Activated T-cell treated with anti-CD3 and anti-CD28 coated beads, Interleukin-2, amount 50 U/mL, for 72 hours (primary cell): ENCODE measurements at regions not wholly inside any gene's neighbourhood (a gene's known extent, or its start where the extent isn't known, plus 50 kb on each side); places are given as distances from the start of the nearest gene placed in this dataset.
A peak's percentile ranks its signal among the peaks of the same experiment; 100 is the strongest.
"Not testable (repeated sequence)": the region's sequence is repeated elsewhere in the genome, so short reads cannot be mapped to it uniquely, and the experiment has no call there.

Experiments
- ATAC-seq, 2 donors: fragments of 150-1000 bp; cut with Tn5 transposase; replicated peaks in 1 of 2; 2 replicates each; pipeline ENCODE4 v1.10.0; 2021; ENCODE audit warnings: moderate library complexity in 2 of 2, mild to moderate bottlenecking in 1 of 2
- DNase-seq, 2 donors: peaks; one replicate each; pipeline ENCODE4 v3.0.0; 2021 to 2022; ENCODE audit warnings: mixed read lengths in 1 of 2
- H3K27ac Mint-ChIP-seq: one replicate; pipeline ENCODE4 v1.8.0; 2022; ENCODE audit warnings: mild to moderate bottlenecking, moderate library complexity, mixed read lengths
- H3K27me3 Mint-ChIP-seq: one replicate; pipeline ENCODE4 v1.8.0; 2022; ENCODE audit warnings: low read depth, mixed read lengths
- H3K36me3 Mint-ChIP-seq, 2 donors: one replicate each; pipeline ENCODE4 v1.8.0; 2022; ENCODE audit warnings: mixed read lengths in 2 of 2, mild to moderate bottlenecking in 1 of 2; ENCODE audit not compliant: insufficient read depth in 2 of 2
- H3K4me1 Mint-ChIP-seq: one replicate; pipeline ENCODE4 v1.8.0; 2022; ENCODE audit warnings: low read depth, mixed read lengths
- H3K4me3 Mint-ChIP-seq, 2 donors: one replicate each; pipeline ENCODE4 v1.8.0; 2022; ENCODE audit warnings: mild to moderate bottlenecking in 2 of 2, mixed read lengths in 2 of 2, moderate library complexity in 2 of 2
- H3K9me3 Mint-ChIP-seq, 2 donors: one replicate each; pipeline ENCODE4 v1.8.0; 2022; ENCODE audit warnings: mixed read lengths in 2 of 2

DNA sequence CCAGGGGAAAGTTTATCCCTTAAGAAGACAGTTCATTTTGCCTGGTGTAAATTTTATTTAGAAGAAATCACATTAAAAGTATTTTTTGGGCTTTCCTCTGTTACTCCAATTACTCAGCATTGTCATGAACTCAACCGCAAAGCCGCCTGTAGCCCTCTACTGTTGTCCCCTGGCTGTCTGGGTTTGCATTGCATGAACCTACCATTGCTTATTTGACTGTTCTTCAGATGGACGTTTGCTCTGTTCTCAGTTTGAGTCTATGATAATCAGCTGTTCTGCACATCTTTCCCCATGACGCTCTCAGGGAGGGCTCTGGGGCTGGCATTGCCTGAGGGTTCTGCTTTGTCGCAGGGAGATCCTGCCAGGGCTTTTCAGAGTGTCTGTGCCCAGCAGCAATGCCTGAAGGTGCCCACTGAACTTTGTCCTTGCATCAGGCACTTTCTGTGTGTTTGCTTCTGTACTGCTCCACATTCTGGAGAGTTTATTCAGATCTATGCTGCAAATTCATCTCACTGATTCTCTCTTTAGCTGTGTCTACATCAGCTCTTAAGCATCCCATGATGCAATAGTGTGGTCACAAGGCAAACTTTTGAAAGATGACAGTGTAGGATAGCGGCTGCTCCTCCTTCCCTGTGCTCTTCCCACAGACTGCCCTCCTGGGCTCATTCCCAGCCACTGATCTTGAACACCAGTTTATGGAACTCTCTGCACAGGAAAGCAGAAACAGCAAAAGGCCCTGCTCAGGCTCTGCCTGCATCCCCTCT is 370.8 kb downstream of the TMEM121 start:
- not testable (repeated sequence) for H3K27ac Mint-ChIP-seq, H3K36me3 Mint-ChIP-seq, H3K4me3 Mint-ChIP-seq, H3K9me3 Mint-ChIP-seq
- peak; percentile 7 to 21 for DNase-seq
- Mint-ChIP-seq H3K4me1 (peaks cover 11% of the 10 kb centered on the region), H3K27me3 (peaks cover 30% of the 10 kb centered on the region)
- peak; percentile 73 to 77 for ATAC-seq

- Mint-ChIP-seq H3K27me3 (peaks cover 30% of the 10 kb centered on the region), H3K27ac (no peak overlapping the region), H3K4me1 (peaks cover 11% of the 10 kb centered on the region), H3K36me3 (no peaks in the 10 kb centered on the region), H3K4me3 (no peak overlapping the region), H3K9me3 (no peaks in the 10 kb centered on the region)
- ATAC-seq (no peak), DNase-seq (no peak)
Observed at GRCh38 chr14:105897725-105898113, 371.3 kb downstream of the TMEM121 start.

- peaks cover 11% of the 10 kb centered on the region for H3K4me1 Mint-ChIP-seq
- DNase-seq (no peak), ATAC-seq (no peak)
- no peaks in the 10 kb centered on the region for H3K36me3 Mint-ChIP-seq
- H3K9me3 Mint-ChIP-seq, result no peaks in the 10 kb centered on the region
- H3K27me3 Mint-ChIP-seq, result peaks cover 30% of the 10 kb centered on the region
- H3K4me3 Mint-ChIP-seq, result no peak overlapping the region
- H3K27ac Mint-ChIP-seq, result no peak overlapping the region
Observed at GRCh38 chr14:105898482-105899010, 372.2 kb downstream of the TMEM121 start.

DNA sequence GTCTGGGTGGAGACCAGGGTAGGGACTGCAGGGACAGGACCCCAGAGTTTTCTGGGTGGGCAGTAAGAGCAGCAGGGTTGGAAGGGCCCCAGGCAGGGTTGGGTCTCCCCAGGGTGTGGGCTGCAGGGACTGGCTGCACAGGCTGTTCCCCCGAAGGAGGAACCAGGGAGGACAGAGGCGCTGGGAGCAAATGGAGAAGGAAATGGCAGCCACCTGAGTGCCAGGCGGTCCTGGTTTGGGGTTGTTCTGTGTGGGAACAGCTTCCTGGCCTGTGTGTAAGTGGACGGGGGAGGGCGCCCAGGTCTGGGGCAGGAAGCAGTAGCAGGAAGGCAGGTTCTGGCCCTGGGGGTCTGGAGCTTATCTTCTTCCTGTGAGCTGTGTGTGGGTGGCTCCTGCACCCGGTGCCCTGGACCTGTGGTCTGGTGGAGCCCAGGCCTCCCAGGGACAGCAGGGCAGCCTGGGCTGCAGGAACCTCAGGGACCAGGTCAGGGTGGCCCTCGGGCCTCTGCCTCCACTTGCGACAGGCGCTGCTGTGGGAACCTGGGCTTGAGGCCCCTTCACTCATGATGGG is 372.8 kb downstream of the TMEM121 start:
- Mint-ChIP-seq H3K27me3 (peaks cover 30% of the 10 kb centered on the region), H3K4me1 (peaks cover 11% of the 10 kb centered on the region), H3K4me3 (no peak overlapping the region), H3K9me3 (no peaks in the 10 kb centered on the region), H3K36me3 (no peaks in the 10 kb centered on the region), H3K27ac (no peak overlapping the region)
- DNase-seq (no peak), ATAC-seq (no peak)

DNA sequence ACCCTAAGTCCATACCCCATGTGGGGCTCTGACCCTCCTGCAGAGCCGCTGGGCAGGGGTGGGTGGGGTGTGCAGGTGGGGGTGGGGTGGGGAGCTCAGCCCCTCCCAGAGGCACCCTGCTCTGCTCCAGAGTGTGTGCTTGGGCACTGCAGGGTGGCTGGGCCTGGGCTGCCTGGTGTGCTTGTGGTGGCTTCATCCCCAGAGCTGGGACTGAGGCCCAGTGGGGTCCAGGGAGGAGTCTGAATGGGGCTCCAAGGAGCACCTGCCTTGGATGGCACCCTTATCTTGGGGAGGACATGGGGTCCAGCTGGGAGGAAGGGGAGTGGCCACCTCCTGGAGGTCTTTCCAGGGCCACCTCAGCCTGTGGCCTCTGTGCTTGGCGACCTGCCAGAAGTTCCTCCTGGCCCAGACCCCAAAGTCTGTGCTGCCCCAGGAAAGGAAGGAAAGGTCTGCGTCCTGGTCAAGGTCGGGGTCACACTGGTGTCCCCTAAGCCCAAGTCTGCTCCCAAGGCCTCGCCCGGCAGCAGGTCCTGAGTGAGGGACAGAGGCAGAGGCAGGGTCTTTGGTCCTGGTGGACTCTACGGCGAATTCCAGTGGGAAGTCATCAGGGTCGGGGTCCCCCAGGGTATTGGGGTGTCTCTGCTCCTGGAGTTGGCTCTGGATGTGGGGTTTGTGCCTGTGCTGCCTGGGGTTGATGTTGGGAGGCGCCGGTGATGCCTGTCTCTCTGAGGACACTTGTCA is 373.4 kb downstream of the TMEM121 start:
- Mint-ChIP-seq H3K27me3 (peaks cover 30% of the 10 kb centered on the region), H3K36me3 (no peaks in the 10 kb centered on the region), H3K4me1 (peaks cover 11% of the 10 kb centered on the region), H3K27ac (no peak overlapping the region), H3K4me3 (no peak overlapping the region), H3K9me3 (no peaks in the 10 kb centered on the region)
- DNase-seq (no peak), ATAC-seq (no peak)

DNA sequence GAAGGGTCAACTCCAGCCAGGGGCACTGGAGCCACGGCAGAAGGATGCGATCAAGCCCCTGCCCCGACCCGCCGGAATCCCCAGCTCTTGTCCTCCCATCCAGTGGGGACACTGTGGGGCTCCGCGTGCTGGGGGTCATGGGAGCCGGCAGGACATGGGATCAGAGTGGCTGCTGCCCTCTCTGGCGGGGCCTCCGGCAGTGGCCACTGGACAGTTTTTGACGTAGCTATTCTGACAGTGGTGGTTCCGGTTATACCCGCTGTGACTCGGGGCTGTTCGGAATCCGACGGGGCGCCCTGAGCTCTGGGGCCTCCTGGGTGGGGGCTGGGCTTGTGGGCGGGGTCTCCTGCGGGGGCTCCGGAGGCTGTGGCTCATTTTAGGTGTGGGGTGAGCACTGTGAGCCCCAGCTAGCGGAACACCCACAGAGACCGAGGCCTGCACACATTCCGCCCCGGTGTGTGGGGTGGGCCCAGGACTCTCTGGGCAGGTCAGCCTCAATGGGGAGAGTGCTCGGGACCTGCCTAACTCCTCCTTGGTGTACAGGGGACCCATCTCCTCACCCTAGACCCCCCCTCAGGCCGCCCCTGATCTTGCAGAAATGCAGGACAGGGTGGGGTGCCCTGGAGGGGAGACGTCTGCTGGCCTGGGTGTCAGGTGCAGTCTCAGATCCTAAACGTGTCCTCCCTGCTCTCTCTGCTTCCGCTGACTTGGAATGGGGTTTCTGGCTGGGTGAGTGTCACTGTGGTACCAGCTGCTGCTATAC is 374.2 kb downstream of the TMEM121 start:
- H3K4me1 Mint-ChIP-seq, result peaks cover 11% of the 10 kb centered on the region
- ATAC-seq, result no peak
- H3K27ac Mint-ChIP-seq, result no peak overlapping the region

DNA sequence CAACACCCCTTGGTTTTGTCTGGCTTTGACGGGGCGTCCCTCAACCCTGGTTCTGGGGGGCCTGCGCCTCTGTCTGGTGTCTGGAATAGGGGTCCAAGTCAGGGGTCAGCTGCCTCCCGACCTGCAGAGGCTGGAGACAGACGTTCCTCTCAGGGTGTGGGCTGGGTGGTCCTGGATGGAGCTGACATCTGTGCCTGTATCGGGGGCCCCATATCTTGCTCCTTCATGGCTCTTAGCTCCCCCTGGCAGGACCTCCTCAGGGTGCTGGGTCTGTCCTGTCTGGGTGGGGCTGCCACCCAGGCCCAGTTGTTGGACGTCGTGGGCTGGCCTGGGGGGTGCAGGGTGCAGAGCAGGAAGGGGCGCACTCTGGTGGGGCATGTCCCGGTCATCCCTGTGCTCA is 374.8 kb downstream of the TMEM121 start:
- Mint-ChIP-seq H3K4me1 (peaks cover 11% of the 10 kb centered on the region), H3K27ac (no peak overlapping the region), H3K9me3 (no peaks in the 10 kb centered on the region), H3K4me3 (no peak overlapping the region), H3K36me3 (no peaks in the 10 kb centered on the region), H3K27me3 (peaks cover 30% of the 10 kb centered on the region)
- ATAC-seq, result no peak
- no peak for DNase-seq

More for the DNA sequence above, 374.2 kb downstream of the TMEM121 start:
- Mint-ChIP-seq H3K27me3 (peaks cover 30% of the 10 kb centered on the region), H3K4me3 (no peak overlapping the region), H3K9me3 (no peaks in the 10 kb centered on the region), H3K36me3 (no peaks in the 10 kb centered on the region)
- no peak for DNase-seq

DNA sequence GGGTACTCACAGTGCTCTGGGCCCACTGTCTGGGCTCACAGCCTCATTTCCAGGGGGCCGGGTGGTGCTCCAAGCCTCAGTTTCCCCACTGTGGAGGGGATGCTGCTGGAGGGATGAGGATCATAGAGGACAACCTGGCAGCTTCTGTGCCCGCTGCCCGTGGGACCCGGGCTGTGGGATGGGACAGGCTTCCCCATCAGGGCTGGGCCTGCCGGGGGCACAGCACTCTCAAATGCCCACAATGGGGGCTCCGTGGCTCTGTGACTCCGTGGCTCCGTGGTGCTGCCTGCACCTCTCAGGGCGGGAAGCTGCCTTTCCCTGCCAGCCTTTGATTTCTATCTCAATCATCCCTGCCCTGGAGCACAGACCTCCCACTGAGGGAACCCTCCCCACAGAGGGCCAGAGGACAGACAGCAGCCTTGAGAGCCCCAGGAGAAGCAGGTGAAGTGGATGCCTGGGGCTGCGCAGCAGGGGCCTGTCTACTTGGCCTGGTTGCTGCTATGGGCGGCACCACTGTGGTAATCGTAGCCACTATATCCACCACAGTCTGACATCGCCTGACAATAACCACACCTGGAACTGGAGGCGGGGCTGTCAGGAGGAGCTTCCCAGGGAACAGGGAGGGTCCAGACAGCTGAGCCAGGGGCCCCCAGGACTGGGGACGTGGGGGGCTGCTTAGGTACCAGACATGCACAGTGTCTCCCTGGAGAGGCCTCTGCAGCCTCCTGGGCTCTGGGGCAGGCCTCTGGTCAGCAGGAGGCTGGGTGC is 375.9 kb downstream of the TMEM121 start:
- no peak overlapping the region for H3K4me3 Mint-ChIP-seq
- no peak for ATAC-seq
- no peaks in the 10 kb centered on the region for H3K36me3 Mint-ChIP-seq
- DNase-seq, result no peak
- H3K27ac Mint-ChIP-seq, result no peak overlapping the region
- H3K9me3 Mint-ChIP-seq, result no peaks in the 10 kb centered on the region
- peaks cover 22% of the 10 kb centered on the region for H3K27me3 Mint-ChIP-seq
- peaks cover 3% of the 10 kb centered on the region for H3K4me1 Mint-ChIP-seq

- not testable (repeated sequence) for DNase-seq, H3K27ac Mint-ChIP-seq, H3K9me3 Mint-ChIP-seq, ATAC-seq, H3K36me3 Mint-ChIP-seq, H3K4me1 Mint-ChIP-seq, H3K4me3 Mint-ChIP-seq
- peaks cover 16% of the 10 kb centered on the region for H3K27me3 Mint-ChIP-seq
Observed at GRCh38 chr14:105902899-105903165, 376.4 kb downstream of the TMEM121 start.

DNA sequence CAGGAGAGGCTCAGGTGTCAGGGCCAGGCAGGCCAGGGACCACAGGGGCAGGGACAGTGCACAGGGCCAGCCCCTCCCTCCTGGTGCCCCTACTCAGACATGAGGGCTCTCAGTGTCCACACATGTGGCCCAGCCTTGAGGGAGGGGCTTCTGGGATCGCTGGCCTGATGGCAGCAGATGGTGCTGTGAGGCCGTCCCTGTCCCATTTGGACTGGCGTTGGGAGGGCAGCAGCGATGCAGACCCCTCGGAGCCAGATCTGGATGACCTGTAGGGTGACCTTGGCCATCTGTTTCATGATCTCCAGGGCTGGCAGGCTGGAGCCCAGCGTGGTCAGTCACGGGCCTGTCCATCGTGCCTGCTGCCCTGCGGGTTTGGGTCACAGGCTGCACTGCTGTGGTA is 377.6 kb downstream of the TMEM121 start:
- H3K4me1 Mint-ChIP-seq, result no peaks in the 10 kb centered on the region
- no peaks in the 10 kb centered on the region for H3K9me3 Mint-ChIP-seq
- ATAC-seq, result no peak
- no peak overlapping the region for H3K4me3 Mint-ChIP-seq
- H3K27ac Mint-ChIP-seq, result no peak overlapping the region
- no peak for DNase-seq
- H3K27me3 Mint-ChIP-seq, result peaks cover 8% of the 10 kb centered on the region
- no peaks in the 10 kb centered on the region for H3K36me3 Mint-ChIP-seq

GRCh38 chr14:105904379-105904778 is 378.0 kb downstream of the TMEM121 start:
- DNase-seq, result no peak
- no peaks in the 10 kb centered on the region for H3K9me3 Mint-ChIP-seq
- no peak overlapping the region for H3K27ac Mint-ChIP-seq
- H3K4me3 Mint-ChIP-seq, result no peak overlapping the region
- no peaks in the 10 kb centered on the region for H3K4me1 Mint-ChIP-seq
- H3K36me3 Mint-ChIP-seq, result no peaks in the 10 kb centered on the region
- ATAC-seq, result no peak
- H3K27me3 Mint-ChIP-seq, result peaks cover 5% of the 10 kb centered on the region

DNA sequence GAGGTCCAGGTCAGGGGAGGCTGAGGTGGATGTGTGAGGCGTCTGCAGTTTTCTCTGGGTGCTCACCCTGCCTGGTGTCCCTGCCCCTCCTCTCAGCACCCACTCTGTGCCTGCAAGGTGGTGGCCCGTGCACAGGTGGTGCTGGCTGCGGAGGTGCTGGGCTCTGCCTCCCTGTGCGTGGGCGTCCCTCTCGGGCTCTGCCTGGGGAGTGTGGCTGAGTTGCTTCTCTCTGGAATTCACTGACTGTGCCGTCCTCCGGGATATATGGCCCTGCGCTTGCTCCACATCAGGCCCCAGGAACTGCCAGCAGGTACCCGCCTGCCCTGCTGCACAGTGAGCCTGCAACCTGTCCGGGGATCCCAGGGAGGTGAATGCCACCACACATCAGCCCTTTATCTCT is 379.1 kb downstream of the TMEM121 start:
- no peak for ATAC-seq
- Mint-ChIP-seq H3K9me3 (no peaks in the 10 kb centered on the region), H3K36me3 (no peaks in the 10 kb centered on the region), H3K4me3 (no peak overlapping the region), H3K27me3 (peaks cover 5% of the 10 kb centered on the region), H3K27ac (no peak overlapping the region), H3K4me1 (no peaks in the 10 kb centered on the region)
- no peak for DNase-seq
